Spleen (tissue), 11 donors: ENCODE measurements at regions not wholly inside any gene's neighbourhood (a gene's known extent, or its start where the extent isn't known, plus 50 kb on each side); places are given as distances from the start of the nearest gene placed in this dataset.

Experiments used
- DNase-seq: peaks from one replicate; pipeline ENCODE4 v3.0.0-alpha.2; 2020
- H3K27ac ChIP-seq, 8 donors: fragments of 200-600 bp; sonication (generic) in 7 of 8; 1 replicate in 4 of 8; 2 replicates in 4 of 8; pipeline versions ENCODE4 v1.5.0 to v1.8.0; 2016 to 2021; ENCODE audit warnings: inconsistent platforms in 4 of 8, mild to moderate bottlenecking in 4 of 8, moderate library complexity in 1 of 8
- H3K27me3 ChIP-seq, 7 donors: fragments of 200-600 bp; sonication (generic) in 6 of 7; replicated peaks in 1 of 7; 1 replicate in 4 of 7; 2 replicates in 3 of 7; pipeline versions ENCODE4 v1.5.0 to v1.8.0; 2016 to 2021; ENCODE audit warnings: inconsistent platforms in 3 of 7, mild to moderate bottlenecking in 1 of 7
- H3K36me3 ChIP-seq, 6 donors: fragments of 200-600 bp; sonication (generic) in 5 of 6; 1 replicate in 4 of 6; 2 replicates in 2 of 6; pipeline versions ENCODE4 v1.5.0 to v1.8.0; 2016 to 2021; ENCODE audit warnings: inconsistent platforms in 2 of 6
- H3K4me1 ChIP-seq, 6 donors: fragments of 200-600 bp; sonication (generic) in 5 of 6; 1 replicate in 3 of 6; 2 replicates in 3 of 6; pipeline versions ENCODE4 v1.5.0 to v1.8.0; 2016 to 2021; ENCODE audit warnings: inconsistent platforms in 3 of 6
- H3K4me3 ChIP-seq, 8 donors: fragments of 200-600 bp; sonication (generic) in 7 of 8; 1 replicate in 4 of 8; 2 replicates in 4 of 8; pipeline versions ENCODE4 v1.5.0 to v1.8.0; 2016 to 2021; ENCODE audit warnings: inconsistent platforms in 4 of 8, mild to moderate bottlenecking in 4 of 8, moderate library complexity in 2 of 8
- H3K9me3 ChIP-seq, 8 donors: fragments of 200-600 bp; sonication (generic) in 7 of 8; 1 replicate in 4 of 8; 2 replicates in 4 of 8; pipeline versions ENCODE4 v1.5.0 to v1.8.0; 2016 to 2021; ENCODE audit warnings: inconsistent platforms in 4 of 8
- CTCF ChIP-seq, 11 experiments: fragments of 200-600 bp in 7 of 11; fragments of 450-650 bp in 4 of 11; sonication (generic) in 4 of 11; IDR thresholded peaks in 8 of 11; conservative IDR thresholded peaks in 3 of 11; 1 replicate in 7 of 11; 2 replicates in 4 of 11; pipeline versions ENCODE4 v1.4.0 to v1.8.0; 2016 to 2021; ENCODE audit warnings: antibody characterized with exemption in 11 of 11, inconsistent platforms in 4 of 11, mild to moderate bottlenecking in 1 of 11
- POLR2A ChIP-seq, 3 donors: fragments of 450-650 bp; IDR thresholded peaks; one replicate each; pipeline ENCODE4 v1.5.1; 2017; ENCODE audit warnings: antibody characterized with exemption in 3 of 3, mild to moderate bottlenecking in 1 of 3
- POLR2AphosphoS5 ChIP-seq, 3 donors: sonication (generic); formaldehyde crosslinking; IDR thresholded peaks; one replicate each; pipeline ENCODE4 v1.5.1; 2017; ENCODE audit warnings: antibody characterized with exemption in 3 of 3
- WGBS, 5 donors: extraction: QIAGEN DNeasy Blood & Tissue Kit in 3 of 5; methylation state at CpG; one replicate each; pipeline versions ENCODE4 v1.1.5 to v1.1.7; 2013 to 2018; 5-methylcytosine and 5-hydroxymethylcytosine counted together
- intact Hi-C: fragments of 100-400 bp; cut with DNase I; formaldehyde crosslinking; loops from one replicate; pipeline ENCODE4 v1.15.0; 2023; ENCODE audit warnings: low total_unique reads
- donor health status: healthy with polysubstance abuse.
- donor health status: DM: no; HTN: no; CAD: no; lungs with moderate emphysema.
- donor health status: DM: no; HTN: no; CAD: no.
- donor health status: Bipolar disorder and iron deficiency.
- donor health status: healthy.
- donor health status: DM: no; HTN: no; CAD: no.
- donor health status: DM: yes; HTN: yes; CAD: no.

GRCh38 chrX:42603016-42603415 lies 174.9 kb downstream of the PPP1R2C start:
- Histone ChIP-seq H3K27ac (no peak overlapping the region), H3K4me3 (no peak overlapping the region), H3K4me1 (no peaks in the 10 kb centered on the region), H3K27me3 (peaks cover 0 to 4% (median 0%) of the 10 kb centered on the region in 7 donors), H3K36me3 (no peaks in the 10 kb centered on the region), H3K9me3 (no peaks in the 10 kb centered on the region)
- 83 to 95% (median 87%) methylated on average over 2 of the region's 2 CpGs for whole genome bisulfite sequencing, 5 donors
- TF ChIP-seq POLR2AphosphoS5 (IDR thresholded peaks at IDR 0.05) (no peak), POLR2A (IDR thresholded peaks at IDR 0.05) (no peak), CTCF (IDR thresholded peaks at IDR 0.05 in 8 of 11, conservative IDR thresholded peaks at IDR 0.05 in 3 of 11) (no peak)
- intact Hi-C loops: no loop called here
- DNase-seq: no peak

- H3K27ac ChIP-seq: no peak overlapping the region
- intact Hi-C loops: no loop called here
- H3K4me3 ChIP-seq: no peak overlapping the region
- no peaks in the 10 kb centered on the region for H3K4me1 ChIP-seq
- H3K27me3 ChIP-seq: peaks cover 0 to 4% (median 0%) of the 10 kb centered on the region in 7 donors
- DNase-seq: no peak
- no peaks in the 10 kb centered on the region for H3K9me3 ChIP-seq
- no peak for TF ChIP-seq POLR2AphosphoS5 (IDR thresholded peaks at IDR 0.05)
- TF ChIP-seq CTCF (IDR thresholded peaks at IDR 0.05 in 8 of 11, conservative IDR thresholded peaks at IDR 0.05 in 3 of 11): no peak
- TF ChIP-seq POLR2A (IDR thresholded peaks at IDR 0.05): no peak
- no peaks in the 10 kb centered on the region for H3K36me3 ChIP-seq
- 71 to 100% (median 79%) methylated on average over 1 of the region's 1 CpG for WGBS, 5 donors
Observed at GRCh38 chrX:42602566-42602965, 175.4 kb downstream of the PPP1R2C start.

- WGBS, 5 donors: 81 to 90% (median 85%) methylated on average over 3 of the region's 3 CpGs
- Histone ChIP-seq H3K9me3 (no peaks in the 10 kb centered on the region), H3K27me3 (peaks cover 0 to 4% (median 0%) of the 10 kb centered on the region in 7 donors), H3K27ac (no peak overlapping the region), H3K36me3 (no peaks in the 10 kb centered on the region), H3K4me1 (no peaks in the 10 kb centered on the region), H3K4me3 (no peak overlapping the region)
- no peak for TF ChIP-seq POLR2AphosphoS5 (IDR thresholded peaks at IDR 0.05)
- TF ChIP-seq CTCF (IDR thresholded peaks at IDR 0.05 in 8 of 11, conservative IDR thresholded peaks at IDR 0.05 in 3 of 11): no peak
- TF ChIP-seq POLR2A (IDR thresholded peaks at IDR 0.05): no peak
- no peak for DNase-seq
- intact Hi-C loops: no loop called here
Observed at GRCh38 chrX:42602136-42602535, 175.8 kb downstream of the PPP1R2C start.

- Histone ChIP-seq H3K4me1 (no peaks in the 10 kb centered on the region), H3K27me3 (no peaks in the 10 kb centered on the region), H3K4me3 (no peak overlapping the region), H3K9me3 (peaks cover 0 to 3% (median 0%) of the 10 kb centered on the region in 8 donors), H3K36me3 (no peaks in the 10 kb centered on the region), H3K27ac (no peak overlapping the region)
- DNase-seq: no peak
- WGBS, 5 donors: 81 to 98% (median 93%) methylated on average over 4 of the region's 4 CpGs
- intact Hi-C loops: no loop called here
- TF ChIP-seq CTCF (IDR thresholded peaks at IDR 0.05 in 8 of 11, conservative IDR thresholded peaks at IDR 0.05 in 3 of 11): no peak
Observed at GRCh38 chrX:42597481-42597880, 180.5 kb downstream of the PPP1R2C start.
